Endothelial cell of umbilical vein (primary cell): ENCODE measurements at regions not wholly inside any gene's neighbourhood (a gene's known extent, or its start where the extent isn't known, plus 50 kb on each side); places are given as distances from the start of the nearest gene placed in this dataset.

ENCODE experiments used
- BruUV-seq: library from RNA; stranded (reverse); fragments of 400-500 nt; replicated peaks from 2 replicates; lab custom pipeline; 2021; lab: Mats Ljungman, UMichigan
- CTCF ChIA-PET: fragments of 300-600, 350-600 bp; sonication (Branson Sonifier 250); formaldehyde crosslinking; loops from one replicate; lab custom pipeline; 2021; ENCODE audit warnings: antibody characterized with exemption, inconsistent platforms; lab: Charles Lee
- POLR2A ChIA-PET: fragments of 300-600, 350-600 bp; sonication (Branson Sonifier 250); formaldehyde crosslinking; loops from one replicate; lab custom pipeline; 2021; ENCODE audit warnings: antibody characterized with exemption, inconsistent platforms; lab: Charles Lee
- DNase-seq: peaks from one replicate; pipeline ENCODE4 v3.0.0-alpha.2; 2011; ENCODE audit warnings: low read depth, low spot score
- FAIRE-seq: peaks from 2 replicates; lab custom pipeline; 2011; peaks lifted over from hg19 to GRCh38; lab: Jason Lieb, UNC
- H2AFZ ChIP-seq: 2 replicates; pipeline ENCODE4 v1.6.0; 2012; ENCODE audit warnings: low read depth, low read length, control low read depth, inconsistent platforms
- H3K27ac ChIP-seq: 2 replicates; pipeline ENCODE4 v1.5.1; 2011; ENCODE audit warnings: low read depth, mild to moderate bottlenecking, control low read depth, low read length, moderate library complexity; ENCODE audit not compliant: insufficient read depth
- H3K27me3 ChIP-seq, 2 experiments: 2 replicates each; pipeline versions ENCODE4 v1.6.0 to v1.6.1; 2011; ENCODE audit warnings: low read length in 2 of 2, mixed read lengths in 1 of 2; ENCODE audit not compliant: control insufficient read depth in 2 of 2, insufficient read depth in 2 of 2
- H3K36me3 ChIP-seq, 2 experiments: 2 replicates in 1 of 2; 3 replicates in 1 of 2; pipeline ENCODE4 v1.5.1; 2011; ENCODE audit warnings: low read length in 2 of 2, mild to moderate bottlenecking in 1 of 2, moderate library complexity in 1 of 2; ENCODE audit not compliant: control insufficient read depth in 2 of 2, insufficient read depth in 2 of 2; ENCODE audit errors: extremely low read depth in 1 of 2
- H3K4me1 ChIP-seq: 3 replicates; pipeline ENCODE4 v1.5.1; 2011; ENCODE audit warnings: mild to moderate bottlenecking, low read length; ENCODE audit not compliant: control insufficient read depth, insufficient read depth; ENCODE audit errors: extremely low read depth
- H3K4me2 ChIP-seq: 2 replicates; pipeline ENCODE4 v1.6.1; 2011; ENCODE audit warnings: low read length, control low read depth, mixed read lengths; ENCODE audit not compliant: insufficient read depth
- H3K4me3 ChIP-seq, 3 experiments: fragments of 200-600 bp in 1 of 3; sonication (generic), shearing (Covaris generic) in 1 of 3; replicated peaks in 1 of 3; 2 replicates each; pipeline ENCODE4 v1.5.1; 2011 to 2016; ENCODE audit warnings: control low read depth in 3 of 3, low read length in 3 of 3, mild to moderate bottlenecking in 2 of 3, inconsistent platforms in 1 of 3, low read depth in 1 of 3, moderate library complexity in 1 of 3; ENCODE audit not compliant: insufficient read depth in 1 of 3
- H3K79me2 ChIP-seq: 2 replicates; pipeline ENCODE4 v1.6.0; 2012; ENCODE audit warnings: low read length, inconsistent platforms; ENCODE audit not compliant: control insufficient read depth, insufficient read depth
- H3K9ac ChIP-seq: replicated peaks from 2 replicates; pipeline ENCODE3; 2011; ENCODE audit warnings: low read length, control low read depth; ENCODE audit not compliant: insufficient read depth; ENCODE audit errors: extremely low read depth
- H3K9me1 ChIP-seq: replicated peaks from 3 replicates; pipeline ENCODE4 v1.6.0; 2011; ENCODE audit warnings: mild to moderate bottlenecking, low read length; ENCODE audit not compliant: control insufficient read depth, insufficient read depth; ENCODE audit errors: extremely low read depth
- H3K9me3 ChIP-seq: replicated peaks from 2 replicates; pipeline ENCODE4 v1.5.1; 2012; ENCODE audit warnings: low read length, inconsistent platforms; ENCODE audit not compliant: control insufficient read depth, insufficient read depth
- H4K20me1 ChIP-seq: replicated peaks from 2 replicates; pipeline ENCODE3; 2011; ENCODE audit warnings: mild to moderate bottlenecking, low read length; ENCODE audit not compliant: control insufficient read depth, insufficient read depth; ENCODE audit errors: extremely low read depth
- CTCF ChIP-seq, 2 donors: IDR thresholded peaks; 1 replicate in 1 of 2; 2 replicates in 1 of 2; pipeline ENCODE4 v1.5.1; 2011; ENCODE audit warnings: low read length in 2 of 2, mild to moderate bottlenecking in 2 of 2, moderate library complexity in 2 of 2, control low read depth in 1 of 2, inconsistent platforms in 1 of 2, low read depth in 1 of 2; ENCODE audit not compliant: insufficient read depth in 1 of 2; ENCODE audit errors: extremely low read depth in 1 of 2
- EZH2 ChIP-seq: IDR thresholded peaks from 2 replicates; pipeline ENCODE4 v1.6.1; 2012; ENCODE audit warnings: borderline replicate concordance, low read depth, mild to moderate bottlenecking, moderate library complexity, low read length, inconsistent platforms; ENCODE audit not compliant: severe bottlenecking
- FOS ChIP-seq: IDR thresholded peaks from 2 replicates; pipeline ENCODE4 v1.6.1; 2011; ENCODE audit warnings: mild to moderate bottlenecking, low read length, moderate library complexity, borderline replicate concordance; ENCODE audit not compliant: insufficient read depth
- GATA2 ChIP-seq: IDR thresholded peaks from 2 replicates; pipeline ENCODE4 v1.7.0; 2011; ENCODE audit warnings: low read depth, mild to moderate bottlenecking, moderate library complexity, mixed read lengths, low read length; ENCODE audit not compliant: insufficient read length, insufficient read depth
- JUN ChIP-seq: IDR thresholded peaks from 2 replicates; pipeline ENCODE4 v1.6.1; 2011; ENCODE audit warnings: borderline replicate concordance, low read depth; ENCODE audit not compliant: insufficient read length, insufficient read depth
- MAX ChIP-seq: IDR thresholded peaks from 2 replicates; pipeline ENCODE4 v1.6.1; 2011; ENCODE audit not compliant: insufficient read depth, insufficient read length
- MYC ChIP-seq: IDR thresholded peaks from one replicate; pipeline ENCODE4 v1.6.1; 2011; ENCODE audit warnings: mild to moderate bottlenecking, low read depth, low read length
- POLR2A ChIP-seq: IDR thresholded peaks from 2 replicates; pipeline ENCODE4 v1.6.1; 2012; ENCODE audit warnings: low read depth, mild to moderate bottlenecking, control low read depth, low read length
- POLR2AphosphoS5 ChIP-seq: IDR thresholded peaks from 2 replicates; pipeline ENCODE4 v1.6.1; 2012; ENCODE audit warnings: low read depth, mild to moderate bottlenecking, control low read depth, low read length, moderate library complexity; ENCODE audit not compliant: insufficient read depth
- dilution Hi-C: fragments of 300-500 bp; cut with MboI; formaldehyde crosslinking; loops from one replicate; pipeline ENCODE4 v1.15.0; 2019; ENCODE audit warnings: low sequenced_read_pairs; ENCODE audit not compliant: extremely low pct_ligation_motif_present
- intact Hi-C: fragments of 100-400 bp; cut with micrococcal nuclease; formaldehyde crosslinking; loops from one replicate; pipeline ENCODE4 v1.10.0; 2022

GRCh38 chr15:47570044-47570443 lies 147.3 kb upstream of the SEMA6D start:
- DNase-seq (no peak), FAIRE-seq (no peak)
- Histone ChIP-seq H3K4me2 (no peak overlapping the region), H4K20me1 (no peaks in the 10 kb centered on the region), H3K27ac (no peak overlapping the region), H3K9me1 (no peaks in the 10 kb centered on the region), H3K9ac (no peak overlapping the region), H3K36me3 (no peaks in the 10 kb centered on the region), H3K79me2 (no peaks in the 10 kb centered on the region), H3K27me3 (no peaks in the 10 kb centered on the region), H3K9me3 (no peaks in the 10 kb centered on the region), H3K4me1 (no peaks in the 10 kb centered on the region), H2AFZ (no peak overlapping the region), H3K4me3 (no peak overlapping the region)
- TF ChIP-seq GATA2 (no peak), EZH2 (no peak), MYC (no peak), CTCF (IDR thresholded peaks at IDR 0.05; ENCODE audit: extremely low read depth in 1 of 2, insufficient read depth in 1 of 2, low read depth in 1 of 2, low read length in 2 of 2) (no peak), FOS (no peak), POLR2AphosphoS5 (no peak), JUN (no peak), POLR2A (no peak), MAX (no peak)
- POLR2A ChIA-PET = no interaction called here
- BruUV-seq = no TSS peak
- dilution Hi-C loops = no loop called here
- CTCF ChIA-PET = no interaction called here
- intact Hi-C loops = no loop called here
